ENCODE measurements at regions not wholly inside any gene's neighbourhood (a gene's known extent, or its start where the extent isn't known, plus 50 kb on each side); places are given as distances from the start of the nearest gene placed in this dataset.

DNA sequence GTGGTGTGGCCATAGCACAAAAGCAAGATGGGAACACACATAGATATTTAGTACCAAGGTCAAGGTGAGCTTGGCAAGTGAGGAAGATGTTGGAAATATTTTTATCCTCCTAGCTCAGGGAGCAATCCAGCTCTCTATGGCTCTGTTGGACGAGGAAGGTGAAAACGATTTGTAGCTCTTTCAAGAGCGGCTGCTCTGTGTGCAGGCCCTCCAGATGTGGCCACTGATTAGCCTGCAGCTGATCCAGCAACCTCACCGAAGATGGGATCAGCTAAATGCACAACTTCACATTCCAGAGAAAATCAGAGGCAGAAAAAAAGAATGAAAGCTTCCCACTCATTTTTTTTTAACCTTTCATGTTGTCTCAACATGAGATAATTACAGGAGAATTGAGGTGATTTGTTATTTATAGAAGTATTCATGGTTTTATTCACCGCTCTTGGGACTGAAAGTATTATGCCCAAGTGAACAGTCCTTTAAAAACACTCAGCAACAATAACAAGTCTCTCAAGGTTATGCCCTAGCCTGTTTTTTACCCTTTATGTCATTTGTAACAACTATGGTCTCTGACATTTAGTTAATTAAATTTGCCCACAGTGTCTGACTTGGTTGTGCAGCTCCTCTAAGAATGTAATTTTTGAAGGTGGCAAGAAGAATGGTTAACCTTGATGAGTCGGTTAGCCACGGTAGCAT is 213.6 kb upstream of the ADARB2 start:
- TF ChIP-seq, protein P1, sequence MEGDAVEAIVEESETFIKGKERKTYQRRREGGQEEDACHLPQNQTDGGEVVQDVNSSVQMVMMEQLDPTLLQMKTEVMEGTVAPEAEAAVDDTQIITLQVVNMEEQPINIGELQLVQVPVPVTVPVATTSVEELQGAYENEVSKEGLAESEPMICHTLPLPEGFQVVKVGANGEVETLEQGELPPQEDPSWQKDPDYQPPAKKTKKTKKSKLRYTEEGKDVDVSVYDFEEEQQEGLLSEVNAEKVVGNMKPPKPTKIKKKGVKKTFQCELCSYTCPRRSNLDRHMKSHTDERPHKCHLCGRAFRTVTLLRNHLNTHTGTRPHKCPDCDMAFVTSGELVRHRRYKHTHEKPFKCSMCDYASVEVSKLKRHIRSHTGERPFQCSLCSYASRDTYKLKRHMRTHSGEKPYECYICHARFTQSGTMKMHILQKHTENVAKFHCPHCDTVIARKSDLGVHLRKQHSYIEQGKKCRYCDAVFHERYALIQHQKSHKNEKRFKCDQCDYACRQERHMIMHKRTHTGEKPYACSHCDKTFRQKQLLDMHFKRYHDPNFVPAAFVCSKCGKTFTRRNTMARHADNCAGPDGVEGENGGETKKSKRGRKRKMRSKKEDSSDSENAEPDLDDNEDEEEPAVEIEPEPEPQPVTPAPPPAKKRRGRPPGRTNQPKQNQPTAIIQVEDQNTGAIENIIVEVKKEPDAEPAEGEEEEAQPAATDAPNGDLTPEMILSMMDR (IDR thresholded peaks at IDR 0.05; ENCODE audit: borderline replicate concordance, extremely low read depth, low read length, poor library complexity, severe bottlenecking): no peak
- TF ChIP-seq EZH2 (IDR thresholded peaks at IDR 0.05; ENCODE audit: borderline replicate concordance, low read depth, low read length, severe bottlenecking): no peak

Measured in DND-41 (cell line).